G401.6 (cell line): ENCODE measurements at regions not wholly inside any gene's neighbourhood (a gene's known extent, or its start where the extent isn't known, plus 50 kb on each side); places are given as distances from the start of the nearest gene placed in this dataset.

ENCODE experiments used
- FAIRE-seq: peaks from 2 replicates; lab custom pipeline; 2012; peaks lifted over from hg19 to GRCh38; lab: Jason Lieb, UNC

DNA sequence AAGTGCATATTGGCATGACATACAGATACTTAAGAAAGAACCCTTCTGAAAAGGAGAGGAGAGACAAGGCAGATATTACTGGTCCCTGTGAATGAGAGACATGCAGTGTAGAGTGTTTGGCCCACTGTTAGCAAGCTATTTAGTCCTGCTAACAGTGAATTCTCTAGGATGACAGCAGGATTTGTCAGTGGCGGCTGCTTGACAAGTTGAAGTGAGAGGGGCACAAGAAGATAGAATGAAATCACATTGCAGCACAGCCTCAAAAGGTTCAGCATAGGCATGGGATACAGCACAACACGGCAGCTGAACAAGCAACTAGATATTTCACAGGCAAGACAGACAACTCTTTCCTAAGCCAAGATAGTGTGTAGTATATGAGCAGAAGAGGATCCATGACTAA, 407.9 kb downstream of the PLA2G4A start:
- no peak for FAIRE-seq

DNA sequence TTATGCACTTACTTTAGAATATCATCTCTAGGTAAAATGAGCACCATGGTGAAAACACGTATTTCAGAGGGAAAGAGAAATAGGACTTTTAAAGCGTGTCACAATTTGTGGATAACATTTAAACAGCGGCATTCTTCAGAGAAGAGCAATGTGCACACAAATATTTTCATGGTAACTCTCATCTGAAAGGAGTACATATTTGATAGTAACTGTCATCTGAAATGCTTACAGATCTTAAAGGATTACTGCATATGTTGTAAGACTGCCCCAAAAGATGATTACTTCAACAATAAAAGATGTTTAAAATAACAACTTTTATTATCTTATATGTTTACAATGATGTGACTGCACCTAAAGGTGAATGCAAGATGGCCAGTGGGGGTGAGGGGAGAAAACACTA, 408.8 kb downstream of the PLA2G4A start:
- FAIRE-seq = no peak

DNA sequence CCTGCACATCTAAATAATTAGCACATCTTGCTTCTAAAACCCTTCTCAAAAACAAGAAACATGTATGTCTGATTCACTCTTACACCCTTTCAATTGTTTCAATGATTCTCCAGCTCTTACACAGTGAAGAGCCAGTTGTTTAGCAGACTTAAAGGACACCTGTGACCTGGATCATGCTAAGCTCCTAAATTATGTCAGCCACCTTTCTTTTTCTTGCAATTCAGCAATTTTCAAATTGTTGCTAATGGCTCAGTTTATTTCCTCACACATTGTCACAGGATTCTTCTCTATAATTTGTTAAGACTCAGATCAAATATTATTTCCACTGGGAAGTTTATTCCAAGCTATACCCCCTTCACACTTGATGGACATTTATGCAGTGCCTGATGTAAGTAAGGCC, 413.2 kb downstream of the PLA2G4A start:
- no peak for FAIRE-seq

GRCh38 chr1:187244623-187245022, 415.9 kb downstream of the PLA2G4A start:
- no peak for FAIRE-seq

DNA sequence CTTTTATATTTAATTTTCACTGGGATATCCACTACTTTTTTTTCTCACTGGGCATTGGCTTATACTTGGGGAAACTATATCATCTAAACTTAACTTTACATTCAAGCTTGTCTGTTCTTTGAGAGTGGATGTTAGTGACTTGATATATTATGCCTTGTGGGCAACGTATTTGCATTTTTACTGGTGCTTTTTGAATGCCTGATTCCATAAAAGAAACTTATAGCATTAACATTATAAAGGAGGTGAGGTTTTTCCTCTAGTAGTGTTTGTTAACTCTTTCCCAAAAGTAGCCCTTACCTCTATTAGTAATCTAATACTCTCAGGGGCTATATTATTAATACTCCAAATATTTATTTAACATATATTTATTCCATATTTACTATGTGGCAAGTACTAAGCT, 416.5 kb downstream of the PLA2G4A start:
- no peak for FAIRE-seq

DNA sequence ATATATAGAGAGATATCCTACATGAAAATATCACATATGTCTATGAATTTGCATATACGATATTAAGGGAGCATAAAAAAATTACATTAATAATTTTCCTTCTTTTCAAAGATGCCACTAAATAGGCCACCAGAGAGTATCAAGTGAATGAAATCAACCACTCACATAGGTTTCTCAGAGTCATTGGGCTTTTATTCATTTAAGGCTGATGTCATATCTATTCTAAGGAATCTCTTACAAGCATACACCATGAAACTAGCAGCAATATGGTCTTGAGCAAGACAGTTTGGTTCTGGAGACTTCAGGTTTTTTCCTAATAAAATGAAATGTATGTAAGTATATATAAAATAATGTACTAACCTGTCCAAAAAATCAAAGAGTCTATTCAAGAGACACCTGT, 420.4 kb downstream of the PLA2G4A start:
- FAIRE-seq = no peak

DNA sequence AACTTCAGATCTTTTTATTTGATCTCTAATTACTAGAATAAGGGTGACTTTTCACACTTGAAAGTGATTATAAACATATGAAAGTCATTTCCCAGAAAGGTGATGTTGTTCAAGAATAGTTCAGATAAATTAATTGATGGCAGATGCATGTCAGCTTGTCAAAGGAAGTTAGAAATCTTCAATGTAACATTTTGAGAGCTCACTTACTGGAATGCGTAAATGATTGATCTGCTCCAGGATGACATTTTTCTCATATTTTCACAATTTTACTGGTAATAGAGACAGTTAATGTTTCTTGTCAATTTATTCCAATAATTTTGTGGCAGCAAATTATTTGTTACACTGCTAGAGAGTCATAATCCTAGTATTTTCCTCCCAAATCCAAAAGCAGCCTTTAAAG, 424.2 kb downstream of the PLA2G4A start:
- FAIRE-seq = no peak

- no peak for FAIRE-seq
These were observed 428.7 kb downstream of the PLA2G4A start for GRCh38 chr1:187257476-187257875.

DNA sequence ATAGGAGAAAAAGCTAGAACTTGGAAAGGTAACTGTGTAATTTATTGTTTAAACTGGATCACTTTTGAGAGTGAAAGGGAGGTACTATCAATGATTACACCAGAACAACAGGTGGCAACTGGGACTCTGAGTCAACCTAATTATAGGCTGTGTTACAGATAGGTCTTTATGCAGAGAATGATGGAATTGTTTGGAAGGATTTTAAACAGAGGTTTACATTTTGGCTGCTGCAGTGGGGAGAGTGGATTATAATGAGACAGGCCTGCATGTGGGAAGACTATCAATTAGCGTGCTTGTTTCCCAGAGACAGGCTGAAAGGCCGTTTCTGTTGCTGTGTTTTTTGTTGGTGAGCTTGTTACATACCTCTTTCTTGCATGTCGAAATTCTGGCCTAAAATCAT, 432.9 kb downstream of the PLA2G4A start:
- no peak for FAIRE-seq

DNA sequence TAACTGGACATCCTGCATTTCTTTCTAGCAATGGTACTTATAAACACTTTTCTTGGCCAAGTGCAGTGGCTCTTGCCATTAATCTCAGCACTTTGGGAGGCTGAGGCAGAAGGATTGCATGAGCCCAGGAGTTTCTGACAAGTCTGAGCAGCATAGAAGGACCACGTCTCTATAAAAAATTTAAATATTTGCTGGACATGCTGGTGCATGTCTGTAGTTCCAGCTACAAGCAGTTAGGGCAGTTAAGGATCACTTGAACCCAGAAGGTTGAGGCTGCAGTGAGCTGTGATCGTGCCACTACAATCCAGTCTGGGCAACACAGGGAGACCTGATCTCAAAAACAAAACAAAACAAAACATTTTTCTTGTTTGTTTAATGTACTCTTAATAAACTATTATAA, 434.0 kb downstream of the PLA2G4A start:
- no peak for FAIRE-seq

DNA sequence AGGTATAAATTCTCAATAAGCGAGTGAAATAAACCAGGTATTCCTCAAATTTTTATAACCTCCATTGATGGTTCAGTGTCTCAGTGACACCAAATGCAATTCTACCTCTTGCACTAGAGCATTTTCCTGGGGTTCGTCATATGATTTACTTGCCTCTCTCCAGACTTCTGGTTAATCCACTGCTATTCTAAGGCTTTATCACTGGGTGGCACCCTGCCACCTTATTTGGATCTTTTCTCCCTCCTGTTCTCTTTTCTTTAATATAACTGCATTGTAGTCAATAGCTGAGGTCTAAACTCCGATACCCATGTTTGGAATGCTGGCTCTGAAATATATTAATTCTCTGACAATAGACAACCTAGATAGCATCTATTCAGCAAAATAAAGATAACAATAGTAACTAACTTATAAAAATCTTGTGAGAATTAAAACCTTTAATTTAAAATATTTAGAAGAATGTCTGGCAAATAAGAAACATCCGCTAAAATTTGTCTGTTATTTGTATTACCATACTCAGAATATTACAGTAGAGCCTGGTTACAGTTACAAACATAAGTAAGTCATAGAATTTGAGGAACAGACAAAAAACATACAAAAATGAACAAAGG, 436.4 kb downstream of the PLA2G4A start:
- no peak for FAIRE-seq

DNA sequence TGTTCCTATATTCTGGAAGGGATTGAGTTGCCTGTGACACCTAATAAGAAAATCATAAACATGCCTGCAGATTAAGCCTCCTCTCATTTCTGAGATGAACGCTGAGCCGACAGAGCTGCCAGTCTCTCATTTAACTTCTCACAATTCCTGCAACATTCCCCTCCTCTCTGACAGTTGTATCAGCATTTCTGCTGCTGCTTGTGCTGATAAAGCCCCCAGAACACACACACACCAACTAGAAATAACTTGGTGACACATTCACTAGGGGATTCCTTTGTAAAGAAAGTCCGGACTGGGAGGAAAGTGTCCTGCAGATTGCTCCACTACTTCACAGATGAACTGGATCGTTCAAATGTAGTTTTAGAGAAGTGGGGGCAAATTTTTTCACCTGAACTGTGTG, 437.3 kb downstream of the PLA2G4A start:
- FAIRE-seq = no peak

DNA sequence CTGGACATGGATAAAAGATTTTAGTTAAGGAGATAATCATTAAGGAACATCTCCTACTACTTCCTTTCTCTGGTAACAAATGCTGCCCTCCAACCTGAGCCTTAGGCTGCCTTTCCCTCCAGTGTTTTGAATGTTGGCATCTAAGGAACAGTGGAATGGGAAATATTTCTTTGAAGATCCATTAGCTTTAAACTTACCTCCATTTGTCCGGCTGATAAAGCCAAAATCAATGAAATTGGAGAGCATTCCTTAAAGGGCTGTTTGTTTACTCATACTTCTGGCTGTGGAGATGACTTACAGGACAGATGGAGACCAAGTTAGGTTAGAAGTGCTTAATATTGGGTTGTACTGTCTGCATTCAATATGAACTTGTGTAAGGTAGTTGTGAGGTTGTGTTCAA, 439.1 kb downstream of the PLA2G4A start:
- no peak for FAIRE-seq

- FAIRE-seq = no peak
These were observed 441.5 kb downstream of the PLA2G4A start for GRCh38 chr1:187270256-187270655.

DNA sequence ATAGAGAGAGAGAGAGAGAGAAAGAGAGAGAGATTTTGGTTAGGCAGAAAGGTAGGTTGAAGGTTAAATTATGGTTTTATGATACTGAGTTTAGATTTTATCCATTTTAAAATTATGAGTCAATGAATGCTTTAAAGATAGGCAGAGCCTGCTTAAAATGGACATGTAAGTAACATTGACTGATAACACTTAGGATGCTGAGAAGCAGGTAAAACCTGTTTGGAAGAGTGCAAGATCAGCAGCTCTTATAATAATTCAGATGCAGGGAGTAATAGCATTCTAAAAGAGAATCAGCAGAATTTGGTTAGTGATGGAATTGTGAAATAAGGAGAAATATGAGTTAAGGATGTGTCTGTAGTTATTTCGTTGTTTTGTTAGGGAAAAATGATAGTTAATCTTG, 446.6 kb downstream of the PLA2G4A start:
- FAIRE-seq = no peak

DNA sequence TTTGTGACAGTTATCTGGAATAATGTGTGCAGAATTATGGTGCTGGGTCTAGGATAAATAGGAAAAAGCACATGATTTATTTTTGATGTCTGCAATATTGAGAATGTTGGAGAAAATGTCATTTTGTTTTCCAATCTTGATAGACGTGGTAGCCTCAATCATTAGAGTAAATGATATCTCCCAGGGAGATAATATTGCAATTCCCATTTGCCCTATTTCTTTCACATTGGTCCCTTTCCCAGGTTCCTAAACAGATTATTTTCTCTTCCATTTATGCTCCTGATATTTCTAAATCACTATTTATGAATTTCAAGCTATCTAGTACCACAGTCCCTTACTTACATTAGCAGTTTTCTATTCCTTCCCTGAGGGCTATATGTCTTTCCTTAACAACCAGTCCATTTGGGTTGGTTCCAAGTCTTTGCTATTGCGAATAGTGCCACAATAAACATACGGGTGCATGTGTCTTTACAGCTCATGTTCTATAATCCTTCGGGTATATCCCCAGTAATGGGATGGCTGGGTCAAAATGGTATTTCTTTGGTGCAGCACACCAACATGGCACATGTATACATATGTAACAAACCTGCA, 447.3 kb downstream of the PLA2G4A start:
- FAIRE-seq = no peak

DNA sequence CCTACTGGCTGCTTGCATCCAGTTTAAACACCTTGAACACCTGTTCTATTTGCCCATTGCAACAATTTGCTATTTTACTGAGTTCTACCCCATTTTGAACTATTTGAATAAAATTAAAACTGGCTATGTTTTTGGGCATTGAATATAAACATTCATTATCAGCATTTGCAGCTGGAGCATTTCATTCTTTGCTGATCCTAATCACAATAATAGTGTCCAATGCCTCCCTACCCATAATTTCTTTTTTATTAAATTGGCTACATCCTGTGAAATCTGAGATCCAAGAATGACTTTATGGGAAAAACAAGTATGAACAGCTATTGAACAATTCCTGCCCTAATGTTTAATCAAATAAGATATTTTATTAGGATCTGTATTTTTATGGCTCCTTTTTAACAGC, 447.9 kb downstream of the PLA2G4A start:
- no peak for FAIRE-seq

- no peak for FAIRE-seq
These were observed 451.3 kb downstream of the PLA2G4A start for GRCh38 chr1:187280031-187280430.

GRCh38 chr1:187281085-187281484, 452.3 kb downstream of the PLA2G4A start:
- FAIRE-seq = no peak

DNA sequence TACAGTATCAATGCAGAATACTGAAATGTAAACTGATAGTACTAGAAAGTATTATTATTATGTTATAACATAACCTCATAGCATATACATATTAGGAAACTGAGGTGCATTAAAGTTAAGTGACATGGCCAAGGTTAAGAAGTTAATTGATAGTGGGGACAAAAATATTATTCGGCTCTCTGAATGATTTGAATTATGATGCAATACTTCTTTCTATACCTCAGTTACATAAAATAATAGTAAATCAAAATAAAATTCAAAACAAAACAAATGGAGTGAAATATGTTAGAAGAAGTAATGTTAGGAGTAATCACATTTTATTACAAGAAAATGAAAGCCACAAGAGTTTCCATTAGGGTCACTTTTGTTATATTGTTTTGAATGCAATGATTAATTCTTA, 455.2 kb downstream of the PLA2G4A start:
- FAIRE-seq = no peak

- no peak for FAIRE-seq
These were observed 465.9 kb downstream of the PLA2G4A start for GRCh38 chr1:187294421-187295201.

GRCh38 chr1:187300081-187300480, 471.3 kb downstream of the PLA2G4A start:
- no peak for FAIRE-seq

DNA sequence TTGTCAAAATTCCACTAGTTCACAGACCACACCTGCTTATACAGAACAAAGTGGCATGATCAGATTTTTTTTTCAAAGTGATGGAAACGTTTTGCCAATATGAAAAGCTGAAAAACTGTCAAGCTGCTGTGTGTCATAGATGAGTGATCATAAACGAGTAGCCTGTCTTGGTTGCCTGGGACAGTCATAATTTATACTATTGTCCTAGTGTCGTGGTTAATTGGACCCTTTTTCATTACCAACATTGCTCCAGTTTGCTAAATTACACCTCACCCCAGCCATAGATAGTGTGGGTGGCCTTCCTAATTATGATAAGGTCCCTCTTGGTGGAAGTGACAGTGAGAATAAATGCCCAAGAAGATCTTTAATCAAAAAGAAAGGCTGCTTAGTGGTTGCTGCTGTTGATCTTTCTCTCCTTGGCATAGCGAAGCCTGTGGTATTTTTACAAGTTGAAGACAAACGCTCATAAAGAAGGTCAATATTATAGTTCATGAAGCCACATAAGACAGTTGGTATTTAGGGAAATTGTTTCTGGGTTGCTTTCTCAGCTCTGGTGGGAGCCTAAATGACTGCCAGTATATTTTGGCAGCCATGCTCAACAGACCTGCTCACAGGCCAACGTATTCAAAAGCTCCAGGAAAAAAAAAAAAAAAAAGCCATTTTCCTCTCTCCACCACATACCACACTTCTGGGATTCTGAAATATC, 478.1 kb downstream of the PLA2G4A start:
- no peak for FAIRE-seq
